HepG2 (cell line): ENCODE measurements at regions not wholly inside any gene's neighbourhood (a gene's known extent, or its start where the extent isn't known, plus 50 kb on each side); places are given as distances from the start of the nearest gene placed in this dataset.

Source experiments
- EZH2 ChIP-seq: conservative IDR thresholded peaks from 2 replicates; pipeline ENCODE4 v1.6.1; 2012; ENCODE audit warnings: mild to moderate bottlenecking, low read depth, low read length, moderate library complexity
- TEAD2 ChIP-seq: sonication (generic); formaldehyde crosslinking; IDR thresholded peaks from 2 replicates; pipeline ENCODE4 v1.9.0; 2021; ENCODE audit warnings: missing genetic modification reagents

GRCh38 chr9:22921742-22922141 lies 475.1 kb downstream of the DMRTA1 start:
- TF ChIP-seq TEAD2 (CRISPR knock-in tag) (no peak), EZH2 (no peak)
